T-helper 2 cell treated with Interferon-gamma antibody and Interleukin-4, amounts not matched to agents 5 μg/mL and 100 μg/mL, for 36 hours (primary cell): ENCODE measurements at regions not wholly inside any gene's neighbourhood (a gene's known extent, or its start where the extent isn't known, plus 50 kb on each side); places are given as distances from the start of the nearest gene placed in this dataset.
"Not testable (repeated sequence)": the region's sequence is repeated elsewhere in the genome, so short reads cannot be mapped to it uniquely, and the experiment has no call there.

Source experiments
- DNase-seq: peaks from one replicate; pipeline ENCODE4 v3.0.0; 2021; ENCODE audit warnings: low spot score
- H3K27ac Mint-ChIP-seq: one replicate; pipeline ENCODE4 v1.8.0; 2021; ENCODE audit warnings: mild to moderate bottlenecking, mixed read lengths
- H3K27me3 Mint-ChIP-seq: one replicate; pipeline ENCODE4 v1.8.0; 2021; ENCODE audit warnings: low read depth, mixed read lengths
- H3K36me3 Mint-ChIP-seq: one replicate; pipeline ENCODE4 v1.8.0; 2021; ENCODE audit warnings: low read depth, mixed read lengths
- H3K4me1 Mint-ChIP-seq: one replicate; pipeline ENCODE4 v1.8.0; 2021; ENCODE audit warnings: low read depth, mixed read lengths
- H3K4me3 Mint-ChIP-seq: one replicate; pipeline ENCODE4 v1.8.0; 2022; ENCODE audit warnings: mild to moderate bottlenecking, moderate library complexity, mixed read lengths
- H3K9me3 Mint-ChIP-seq: one replicate; pipeline ENCODE4 v1.8.0; 2021; ENCODE audit warnings: mixed read lengths

DNA sequence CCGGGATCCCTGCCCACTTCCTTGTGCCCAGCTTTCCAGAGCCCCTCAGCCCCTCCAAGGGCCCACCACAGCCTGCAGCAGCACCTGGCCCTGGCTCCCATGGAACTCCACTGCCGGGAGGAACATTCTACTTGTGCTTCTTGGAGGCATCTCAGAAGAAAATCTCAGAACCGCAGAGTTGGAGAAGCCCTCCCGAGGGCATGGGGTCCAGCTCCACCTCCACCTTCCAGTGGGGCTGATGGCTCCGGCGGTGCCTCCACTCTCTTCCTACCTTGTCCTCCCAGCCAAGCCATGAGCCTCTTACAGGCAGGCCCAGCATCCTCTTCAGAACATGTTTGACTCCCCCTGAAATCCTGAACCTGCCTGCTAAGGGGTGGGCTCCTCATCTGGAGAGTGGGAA, 79.4 kb upstream of the ZNF469 start:
- H3K36me3 Mint-ChIP-seq: no peaks in the 10 kb centered on the region
- no peaks in the 10 kb centered on the region for H3K27me3 Mint-ChIP-seq
- H3K27ac Mint-ChIP-seq: no peak overlapping the region
- DNase-seq: no peak
- H3K9me3 Mint-ChIP-seq: peaks cover 8% of the 10 kb centered on the region
- H3K4me3 Mint-ChIP-seq: no peak overlapping the region
- H3K4me1 Mint-ChIP-seq: no peaks in the 10 kb centered on the region

DNA sequence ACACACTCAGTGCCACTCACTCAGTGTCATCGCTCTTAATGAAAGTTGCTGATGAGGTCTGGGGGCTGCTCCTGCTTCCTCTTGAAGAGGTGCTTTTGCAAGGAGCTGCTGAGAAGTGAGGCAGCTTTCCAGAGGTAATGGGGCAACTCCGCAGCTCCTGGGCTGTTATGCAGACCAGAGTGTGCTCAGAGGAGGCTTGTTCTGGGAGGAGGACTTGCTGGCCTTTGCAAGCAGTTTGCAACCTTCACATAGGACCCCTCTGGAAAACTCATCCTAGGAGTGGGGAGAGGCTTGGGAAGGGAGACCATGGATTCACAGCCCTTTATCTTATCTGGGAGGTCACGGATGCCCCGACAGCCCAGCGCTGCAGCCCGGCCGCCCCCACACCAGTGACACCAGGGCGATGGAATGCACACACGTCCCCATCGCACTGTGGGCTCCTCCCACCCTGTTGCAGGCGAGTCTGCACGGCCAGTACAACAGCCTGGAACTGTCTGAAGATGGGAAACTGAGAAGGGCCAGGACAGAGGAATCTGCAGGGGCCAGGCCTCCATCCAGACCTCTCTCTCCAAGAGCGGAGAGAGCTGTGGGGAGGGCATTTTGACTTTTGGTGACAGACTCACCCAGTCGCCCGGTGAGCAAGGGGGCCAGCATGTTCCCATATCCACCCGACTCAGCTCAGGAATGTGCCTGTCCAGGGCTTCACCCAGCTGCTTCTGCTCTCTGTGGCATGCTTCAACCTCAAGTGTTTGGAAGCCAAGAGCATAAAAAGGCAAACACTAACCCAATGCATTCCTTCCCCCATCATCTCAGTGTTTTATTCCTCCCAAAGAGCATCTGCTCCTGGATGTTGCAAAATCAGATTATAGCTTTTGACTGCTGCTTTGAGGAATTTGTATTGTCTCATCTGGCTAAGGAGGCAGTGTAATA, 78.6 kb upstream of the ZNF469 start:
- Mint-ChIP-seq H3K36me3 (no peaks in the 10 kb centered on the region), H3K27ac (no peak overlapping the region), H3K27me3 (no peaks in the 10 kb centered on the region), H3K9me3 (peaks cover 8% of the 10 kb centered on the region), H3K4me1 (no peaks in the 10 kb centered on the region), H3K4me3 (no peak overlapping the region)
- no peak for DNase-seq

DNA sequence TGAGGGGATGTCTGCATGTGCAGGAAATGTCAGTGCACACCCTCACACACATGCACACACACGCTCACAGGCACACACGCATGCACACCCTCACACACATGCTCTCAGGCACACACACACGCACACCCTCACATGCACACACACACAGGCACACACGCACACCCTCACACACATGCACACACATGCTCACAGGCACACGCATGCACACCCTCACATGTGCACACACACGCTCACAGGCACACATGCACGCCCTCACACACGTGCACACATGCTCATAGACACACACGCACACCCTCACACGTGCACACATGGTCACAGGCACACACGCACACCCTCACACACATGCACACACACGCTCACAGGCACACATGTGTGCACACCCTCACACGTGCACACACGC, 77.6 kb upstream of the ZNF469 start:
- Mint-ChIP-seq H3K36me3 (no peaks in the 10 kb centered on the region), H3K4me3 (no peak overlapping the region), H3K4me1 (no peaks in the 10 kb centered on the region), H3K27me3 (no peaks in the 10 kb centered on the region), H3K27ac (no peak overlapping the region), H3K9me3 (peaks cover 8% of the 10 kb centered on the region)
- no peak for DNase-seq

DNA sequence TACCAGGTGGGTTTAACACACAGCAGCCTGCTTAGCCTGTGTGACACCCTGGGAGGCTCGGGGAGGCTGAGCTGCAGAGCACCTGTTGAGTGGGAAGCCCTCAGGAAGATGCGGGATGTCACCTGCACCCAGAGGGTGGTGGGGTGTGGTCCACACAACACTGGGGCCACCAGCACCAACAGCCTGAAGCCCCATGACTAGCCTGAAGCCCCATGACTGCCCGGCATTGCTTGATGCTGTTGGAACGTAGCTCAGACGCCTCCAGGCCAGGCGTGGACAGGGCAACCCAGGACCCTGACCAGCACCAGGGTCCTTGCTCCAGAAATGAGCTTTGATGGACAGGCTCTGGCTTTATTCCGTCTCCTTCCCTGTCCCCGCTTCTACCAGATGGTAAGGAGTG, 76.3 kb upstream of the ZNF469 start:
- Mint-ChIP-seq H3K4me1 (no peaks in the 10 kb centered on the region), H3K27ac (no peak overlapping the region), H3K36me3 (no peaks in the 10 kb centered on the region), H3K27me3 (no peaks in the 10 kb centered on the region), H3K4me3 (no peak overlapping the region), H3K9me3 (peaks cover 8% of the 10 kb centered on the region)
- DNase-seq: no peak

- Mint-ChIP-seq H3K36me3 (no peaks in the 10 kb centered on the region), H3K4me1 (no peaks in the 10 kb centered on the region), H3K27ac (no peak overlapping the region), H3K27me3 (peaks cover 3% of the 10 kb centered on the region), H3K4me3 (no peak overlapping the region), H3K9me3 (peaks cover 11% of the 10 kb centered on the region)
- DNase-seq: no peak
Observed at GRCh38 chr16:88306860-88307545, 75.8 kb upstream of the ZNF469 start.

DNA sequence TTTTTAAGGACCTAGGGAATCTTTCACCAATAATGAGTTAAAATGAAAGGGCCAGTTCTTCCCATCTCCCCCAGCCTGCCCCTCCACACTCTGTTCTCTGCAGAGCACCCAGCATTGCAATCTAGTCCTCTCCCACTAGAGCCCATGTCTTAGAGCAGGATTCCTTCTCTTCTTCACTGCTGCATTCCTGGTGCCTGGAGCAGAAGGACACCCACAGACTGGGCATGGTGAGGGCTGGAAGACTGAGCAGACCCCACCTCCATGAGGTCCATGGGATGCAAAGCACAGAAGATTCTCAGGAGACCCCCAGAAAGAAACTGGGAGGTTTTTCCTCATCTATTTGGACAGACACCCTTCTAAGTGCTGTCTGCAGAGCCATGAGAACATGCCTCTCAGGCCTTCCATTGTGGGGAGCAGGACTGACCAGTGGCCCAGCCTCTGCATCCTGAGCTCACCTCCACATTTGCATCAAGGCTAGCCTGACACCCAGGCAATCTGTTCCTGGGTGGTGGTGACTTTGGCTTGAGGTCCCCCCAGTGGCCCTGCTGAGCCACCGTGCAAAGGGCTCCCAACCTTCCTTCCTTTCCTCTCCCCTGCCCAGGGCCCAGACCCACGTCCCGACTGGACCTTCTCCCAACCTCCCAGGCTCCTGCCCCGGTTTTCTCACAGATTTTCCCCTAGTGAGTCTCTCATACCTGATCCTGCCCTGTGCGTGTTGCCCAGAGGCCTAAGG, 74.2 kb upstream of the ZNF469 start:
- no peaks in the 10 kb centered on the region for H3K4me1 Mint-ChIP-seq
- no peak for DNase-seq
- peaks cover 3% of the 10 kb centered on the region for H3K27me3 Mint-ChIP-seq
- H3K36me3 Mint-ChIP-seq: no peaks in the 10 kb centered on the region
- H3K4me3 Mint-ChIP-seq: no peak overlapping the region
- H3K27ac Mint-ChIP-seq: no peak overlapping the region
- H3K9me3 Mint-ChIP-seq: peaks cover 17% of the 10 kb centered on the region

DNA sequence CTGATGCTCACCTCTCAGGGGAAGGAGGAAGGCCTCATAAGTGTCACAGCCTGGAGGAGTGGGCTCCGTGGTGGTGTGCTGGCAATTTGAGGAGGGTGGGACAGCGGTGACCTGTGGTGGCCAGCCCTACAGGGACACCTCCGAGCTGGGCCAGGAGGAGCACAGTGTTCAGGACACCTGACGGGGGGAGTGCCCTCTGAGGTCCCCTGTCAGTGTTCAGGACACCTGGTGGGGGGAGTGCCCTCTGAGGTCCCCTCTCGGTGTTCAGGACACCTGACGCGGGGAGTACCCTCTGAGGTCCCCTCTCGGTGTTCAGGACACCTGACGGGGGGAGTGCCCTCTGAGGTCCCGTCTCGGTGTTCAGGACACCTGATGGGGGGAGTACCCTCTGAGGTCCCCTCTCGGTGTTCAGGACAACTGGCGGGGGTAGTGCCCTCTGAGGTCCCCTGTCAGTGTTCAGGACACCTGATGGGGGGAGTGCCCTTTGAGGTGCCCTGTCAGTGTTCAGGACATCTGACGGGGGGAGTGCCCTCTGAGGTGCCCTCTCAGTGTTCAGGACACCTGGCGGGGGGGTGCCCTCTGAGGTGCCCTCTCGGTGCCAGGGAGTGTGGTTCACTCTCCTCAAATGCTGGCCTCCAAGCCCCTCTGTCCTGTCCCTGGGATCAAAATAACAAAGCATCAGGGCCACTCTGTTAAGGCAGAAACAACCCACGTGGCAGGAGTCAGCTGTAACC, 73.4 kb upstream of the ZNF469 start:
- Mint-ChIP-seq H3K36me3 (no peaks in the 10 kb centered on the region), H3K4me1 (no peaks in the 10 kb centered on the region), H3K27me3 (peaks cover 3% of the 10 kb centered on the region), H3K27ac (no peak overlapping the region), H3K9me3 (peaks cover 17% of the 10 kb centered on the region), H3K4me3 (no peak overlapping the region)
- DNase-seq: no peak

DNA sequence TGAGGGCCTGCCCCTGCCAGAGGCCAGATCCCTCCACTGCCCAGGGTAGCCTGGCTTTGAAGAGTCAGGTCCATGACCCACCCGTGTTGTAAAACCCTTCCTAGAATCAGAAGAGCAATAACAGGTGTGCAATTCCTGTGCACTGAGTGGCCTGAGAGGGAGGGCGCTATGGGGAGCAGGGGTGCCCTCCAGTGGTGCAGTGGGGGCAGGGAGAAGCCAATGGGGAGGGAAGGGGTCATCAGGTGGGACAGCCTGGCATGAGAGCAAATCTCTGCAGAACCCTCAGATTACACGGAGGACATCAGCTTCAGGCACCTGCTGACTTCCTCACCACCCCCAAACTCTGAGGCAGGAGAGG, 72.9 kb upstream of the ZNF469 start:
- Mint-ChIP-seq H3K36me3 (no peaks in the 10 kb centered on the region), H3K4me3 (no peak overlapping the region), H3K4me1 (no peaks in the 10 kb centered on the region), H3K27me3 (peaks cover 3% of the 10 kb centered on the region), H3K27ac (no peak overlapping the region), H3K9me3 (peaks cover 17% of the 10 kb centered on the region)
- DNase-seq: no peak

DNA sequence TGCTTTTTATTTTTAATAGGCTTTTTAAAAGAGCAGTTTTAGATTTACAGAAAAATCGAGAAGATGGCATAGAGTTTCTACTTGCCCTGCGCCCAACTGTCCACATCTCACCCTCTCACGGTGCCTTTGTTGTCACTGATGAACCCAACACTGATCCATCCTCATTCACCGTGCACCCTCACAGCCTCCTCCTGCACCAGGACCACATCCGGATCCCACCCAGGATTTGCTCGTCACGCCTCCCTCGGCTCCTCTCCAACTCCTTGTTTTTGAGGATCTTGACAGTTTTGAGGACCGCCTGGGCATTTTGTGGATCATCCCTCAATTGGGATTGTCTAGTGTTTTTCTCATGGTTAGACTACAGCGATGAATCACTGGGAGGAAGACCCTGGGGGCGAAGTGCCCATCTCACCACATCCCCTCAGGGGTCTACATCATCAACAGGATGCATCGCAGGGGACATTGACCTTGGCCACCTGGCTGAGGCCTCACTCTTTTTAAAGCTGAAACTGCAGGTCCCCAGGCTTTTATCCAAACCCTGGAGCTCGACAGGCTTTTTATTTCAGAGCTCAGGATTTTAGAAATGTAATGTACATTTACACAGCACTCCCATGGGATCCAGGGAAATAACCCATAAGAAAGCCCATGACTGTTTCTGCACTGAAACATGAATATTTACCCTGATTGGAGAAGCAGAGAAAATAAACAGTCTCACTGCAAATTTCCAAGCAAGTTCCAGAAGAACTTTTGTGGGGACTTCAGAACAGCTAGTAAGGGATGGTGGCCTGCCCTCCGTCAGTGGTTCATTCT, 71.8 kb upstream of the ZNF469 start:
- H3K4me3 Mint-ChIP-seq: no peak overlapping the region
- H3K27ac Mint-ChIP-seq: no peak overlapping the region
- DNase-seq: no peak

DNA sequence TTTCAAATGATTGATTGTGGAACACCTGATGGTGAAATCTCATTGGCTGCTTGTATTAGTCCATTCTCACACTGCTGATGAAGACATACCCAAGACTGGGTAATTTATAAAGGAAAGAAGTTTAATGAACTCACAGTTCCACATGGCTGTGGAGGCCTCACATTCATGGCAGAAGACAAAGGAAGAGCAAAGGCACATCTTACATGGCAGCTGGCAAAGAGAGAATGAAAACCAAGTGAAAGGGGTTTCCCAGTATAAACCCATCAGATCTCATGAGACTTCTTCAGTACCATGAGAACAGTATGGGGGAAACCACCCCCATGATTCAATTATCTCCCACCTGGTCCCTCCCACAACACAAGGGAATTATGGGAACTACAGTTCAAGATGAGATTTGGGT, 70.9 kb upstream of the ZNF469 start:
- H3K36me3 Mint-ChIP-seq, H3K4me3 Mint-ChIP-seq, H3K4me1 Mint-ChIP-seq, H3K27ac Mint-ChIP-seq, DNase-seq, H3K27me3 Mint-ChIP-seq, H3K9me3 Mint-ChIP-seq: not testable (repeated sequence)

More for the DNA sequence above, 71.8 kb upstream of the ZNF469 start:
- peaks cover 9% of the 10 kb centered on the region for H3K9me3 Mint-ChIP-seq
- peaks cover 3% of the 10 kb centered on the region for H3K27me3 Mint-ChIP-seq
- H3K36me3 Mint-ChIP-seq: no peaks in the 10 kb centered on the region
- H3K4me1 Mint-ChIP-seq: no peaks in the 10 kb centered on the region

- no peaks in the 10 kb centered on the region for H3K36me3 Mint-ChIP-seq
- no peak overlapping the region for H3K4me3 Mint-ChIP-seq
- H3K9me3 Mint-ChIP-seq: peaks cover 9% of the 10 kb centered on the region
- no peak for DNase-seq
- H3K27me3 Mint-ChIP-seq: peaks cover 3% of the 10 kb centered on the region
- no peak overlapping the region for H3K27ac Mint-ChIP-seq
- no peaks in the 10 kb centered on the region for H3K4me1 Mint-ChIP-seq
Observed at GRCh38 chr16:88312732-88313131, 70.0 kb upstream of the ZNF469 start.

DNA sequence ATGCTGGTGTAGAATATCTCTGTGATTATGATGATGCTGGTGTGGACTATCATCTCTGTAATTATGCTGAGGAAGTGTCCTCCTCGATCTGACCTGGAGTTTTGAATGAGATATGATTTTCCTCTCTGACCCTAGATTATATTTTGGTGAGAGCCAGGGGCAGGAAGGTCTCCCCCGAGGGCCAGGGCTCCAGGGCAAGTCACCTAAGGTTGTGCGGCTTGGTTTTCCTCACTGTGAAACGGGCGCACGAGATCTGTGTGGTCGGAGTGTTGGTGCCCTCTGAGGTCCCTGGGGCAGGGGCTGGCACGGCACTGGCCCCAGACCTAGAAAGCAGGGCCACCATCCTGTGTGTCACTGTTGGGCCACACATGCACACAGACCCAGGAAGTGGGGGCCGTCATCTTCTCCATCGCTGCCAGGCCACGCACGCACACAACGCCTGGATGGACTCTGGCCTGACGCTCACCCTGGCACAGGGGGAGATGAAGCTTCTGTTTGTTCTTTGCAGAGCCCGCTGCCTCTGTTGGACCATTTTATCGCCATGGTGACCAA, 67.7 kb upstream of the ZNF469 start:
- Mint-ChIP-seq H3K4me1 (no peaks in the 10 kb centered on the region), H3K36me3 (no peaks in the 10 kb centered on the region), H3K27me3 (peaks cover 3% of the 10 kb centered on the region), H3K4me3 (no peak overlapping the region), H3K27ac (no peak overlapping the region), H3K9me3 (peaks cover 9% of the 10 kb centered on the region)
- DNase-seq: no peak
